GM19239 (cell line): ENCODE measurements at regions not wholly inside any gene's neighbourhood (a gene's known extent, or its start where the extent isn't known, plus 50 kb on each side); places are given as distances from the start of the nearest gene placed in this dataset.
A peak's percentile ranks its signal among the peaks of the same experiment; 100 is the strongest.
"Not testable (repeated sequence)": the region's sequence is repeated elsewhere in the genome, so short reads cannot be mapped to it uniquely, and the experiment has no call there.

ENCODE experiments used
- DNase-seq: peaks from one replicate; pipeline ENCODE4 v3.0.0; 2011; ENCODE audit warnings: low spot score; ENCODE audit not compliant: insufficient read length
- FAIRE-seq: peaks from 2 replicates; lab custom pipeline; 2011; peaks lifted over from hg19 to GRCh38; lab: Jason Lieb, UNC

DNA sequence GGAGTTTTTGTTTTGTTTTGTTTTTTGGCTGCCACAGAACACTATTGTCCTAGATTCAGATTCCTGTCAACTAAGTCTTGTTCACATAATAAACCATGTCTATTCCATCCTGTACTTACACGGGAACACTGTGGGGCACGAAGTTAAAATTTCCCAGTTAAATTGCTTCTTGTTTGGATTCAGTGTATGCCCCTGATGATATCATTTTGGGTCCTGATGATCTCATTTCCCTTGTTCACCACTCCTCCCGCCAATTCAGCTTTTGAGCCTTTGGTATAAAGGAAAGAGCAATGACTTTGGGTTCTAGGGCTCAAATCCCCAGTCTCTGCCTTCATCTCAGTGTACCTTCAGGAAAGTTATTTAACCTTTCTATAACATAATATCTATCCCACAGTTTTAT, 333.5 kb downstream of the FBXW7 start:
- no peak for DNase-seq
- no peak for FAIRE-seq

DNA sequence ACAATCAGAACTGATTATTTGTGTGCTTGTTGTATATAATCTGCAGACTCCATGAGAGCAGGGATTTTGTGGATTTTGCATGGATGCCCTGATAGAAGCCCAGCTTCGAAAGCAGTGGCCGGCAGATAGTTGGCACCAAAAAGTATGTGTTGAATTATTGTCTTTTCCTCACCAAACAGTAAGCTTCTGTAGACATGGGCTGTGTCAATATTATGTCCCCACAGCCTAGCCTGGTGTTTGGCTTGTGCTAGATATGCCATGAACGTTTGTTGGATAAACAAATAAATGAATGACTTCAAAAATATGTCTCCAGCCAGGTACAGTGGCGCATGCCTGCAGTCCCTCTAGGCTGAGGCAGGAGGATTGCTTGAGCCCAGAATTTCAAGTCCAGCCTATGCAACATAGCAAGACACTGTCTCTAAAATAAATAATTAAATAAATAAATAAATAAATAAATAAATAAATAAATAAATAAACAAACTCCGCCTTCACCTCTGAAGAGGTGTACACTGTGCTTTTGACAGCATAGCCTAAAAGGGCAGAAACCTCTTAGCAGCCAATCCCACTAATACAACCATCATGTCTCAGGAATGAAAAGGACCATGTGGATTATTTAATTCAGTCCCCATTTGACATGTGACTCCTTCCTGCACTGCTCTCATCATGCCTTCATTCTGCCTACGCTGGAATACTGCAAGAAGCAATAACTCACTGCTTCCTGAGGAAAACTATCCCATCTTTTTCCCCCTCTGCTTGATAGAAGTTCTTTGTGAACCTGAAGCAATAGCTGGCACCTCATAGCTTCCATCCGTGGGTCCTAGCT, 335.2 kb downstream of the FBXW7 start:
- FAIRE-seq (no peak), DNase-seq (no peak)

DNA sequence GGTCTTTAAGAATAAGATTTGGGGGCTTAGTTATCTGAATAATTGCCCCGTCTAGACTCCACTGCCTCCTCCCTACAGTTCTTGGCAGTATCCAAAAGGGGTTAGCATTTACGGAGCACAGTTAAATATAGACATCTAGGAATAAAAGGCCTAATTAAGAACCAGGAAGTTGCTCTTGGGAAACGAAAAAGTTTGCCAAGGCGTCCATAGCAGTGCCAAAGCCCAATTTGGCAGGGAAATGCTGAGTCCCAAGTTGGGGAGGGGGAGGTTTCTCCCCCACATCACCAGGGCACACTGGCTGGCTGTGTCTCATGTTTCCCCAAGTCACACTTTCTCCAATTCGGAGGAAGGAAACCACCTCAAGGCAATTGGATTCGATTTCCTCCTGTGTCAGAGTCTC, 338.7 kb downstream of the FBXW7 start:
- FAIRE-seq (no peak), DNase-seq (no peak)

DNA sequence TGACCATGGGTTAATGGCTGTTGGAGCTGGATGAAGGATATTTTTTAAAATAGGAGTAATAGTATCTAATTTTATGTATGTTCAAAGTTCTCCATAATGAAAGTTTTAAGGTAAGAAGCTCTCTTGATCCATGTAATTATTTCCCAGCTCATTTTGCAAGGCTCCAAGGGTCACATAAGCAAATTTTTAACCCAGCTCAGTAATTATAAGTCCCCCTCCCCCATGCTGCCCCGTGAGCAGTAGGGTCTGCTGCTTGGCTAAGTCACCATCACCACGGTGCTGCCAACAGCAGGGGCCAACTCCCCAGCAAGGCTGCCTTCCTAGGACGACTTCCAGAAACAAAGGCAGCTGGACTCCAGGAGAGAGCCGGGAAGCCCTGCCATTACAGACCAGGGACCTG, 340.0 kb downstream of the FBXW7 start:
- DNase-seq (no peak), FAIRE-seq (no peak)

DNA sequence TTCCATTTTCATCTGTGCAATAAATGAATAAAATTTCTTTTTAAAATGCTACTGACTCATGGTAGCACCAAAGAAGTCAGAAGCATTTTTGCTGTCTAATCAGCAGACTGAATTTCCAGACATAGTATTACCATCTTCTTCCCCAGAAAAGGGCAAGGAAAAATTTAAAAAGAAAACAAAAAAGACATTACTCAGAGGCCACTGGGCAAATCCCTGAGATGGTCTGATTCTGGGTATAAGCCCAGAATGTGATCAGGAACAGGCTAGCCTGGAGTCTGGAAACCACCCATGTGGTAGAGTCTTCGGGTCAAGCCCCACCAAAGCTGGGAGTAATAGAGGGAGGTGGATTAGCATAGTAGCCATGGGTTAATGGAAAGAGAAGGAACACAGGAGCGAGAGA, 342.8 kb downstream of the FBXW7 start:
- FAIRE-seq (no peak), DNase-seq (no peak)

DNA sequence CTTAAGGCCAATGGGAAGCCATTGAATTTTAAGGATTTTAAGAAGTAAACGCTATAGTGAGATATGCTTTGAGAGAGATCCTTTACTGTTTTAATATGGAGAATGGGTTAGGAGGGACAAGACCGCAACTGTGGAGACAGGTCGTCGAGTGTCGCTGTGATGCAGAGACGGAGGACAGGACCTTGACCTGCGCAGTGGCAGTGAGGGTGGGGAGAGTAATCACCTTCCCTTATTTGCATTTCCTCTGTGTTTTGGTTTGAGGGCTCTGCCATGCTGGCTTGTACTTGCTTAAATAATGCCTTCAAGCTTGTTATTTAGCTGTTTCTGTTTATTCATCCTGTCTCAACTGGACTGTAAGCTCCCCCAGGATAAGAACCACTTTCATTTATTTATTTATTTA, 345.0 kb downstream of the FBXW7 start:
- DNase-seq (no peak), FAIRE-seq (no peak)

DNA sequence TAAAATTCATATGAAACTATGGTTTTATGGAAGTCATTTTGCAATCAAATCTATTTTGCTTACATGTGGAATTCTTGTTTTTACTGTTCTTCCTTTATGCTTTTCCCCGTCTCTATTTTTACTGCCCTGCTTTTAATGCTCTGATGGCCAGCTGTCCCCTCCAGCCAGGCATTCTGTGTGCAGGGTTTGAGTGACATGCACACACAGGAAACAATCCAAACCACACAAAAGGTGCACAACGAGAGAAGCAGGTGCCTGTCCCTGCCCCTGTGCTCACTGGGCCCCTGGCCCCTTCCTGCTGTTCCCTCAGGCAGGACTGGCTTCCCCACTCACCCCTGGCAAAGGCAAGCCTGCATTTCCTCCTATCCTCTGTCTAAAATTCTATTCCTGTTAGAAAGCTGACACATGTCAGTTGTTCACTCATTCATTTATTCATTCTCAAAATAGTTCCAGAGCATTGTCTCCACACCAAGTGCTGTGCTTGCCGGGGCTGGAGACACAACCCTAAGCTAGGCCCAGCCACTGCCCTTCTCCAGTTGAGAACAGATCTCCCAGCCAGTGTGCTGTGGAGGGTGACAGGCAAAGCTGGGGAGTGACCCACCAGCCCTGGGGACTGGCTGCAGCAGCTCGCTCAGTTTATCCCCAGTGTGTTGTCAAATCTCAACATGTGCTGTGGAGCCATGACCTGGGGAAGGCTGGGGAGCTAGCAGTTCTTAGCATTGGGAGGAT, 346.3 kb downstream of the FBXW7 start:
- FAIRE-seq (peak; percentile 93), DNase-seq (peak; percentile 28)

DNA sequence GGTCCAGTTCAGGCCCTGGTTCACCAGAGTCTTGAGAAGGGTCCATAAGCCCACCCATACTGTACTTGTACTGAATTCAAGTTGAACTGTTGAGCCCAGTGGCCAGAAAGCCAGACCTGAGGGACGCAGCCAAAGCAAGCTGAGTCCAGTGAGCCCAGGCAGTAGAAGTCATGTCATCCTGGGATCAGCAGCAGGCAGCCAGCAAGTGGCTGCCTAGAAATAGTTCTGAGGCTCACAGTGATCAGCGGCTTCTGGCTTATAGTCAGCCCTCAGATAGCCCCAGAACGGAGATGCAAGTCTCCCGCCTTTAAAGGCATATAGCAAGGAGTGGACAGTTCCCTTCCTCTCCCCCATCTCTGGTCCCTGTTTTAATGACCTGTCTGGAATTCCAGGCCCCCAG, 347.1 kb downstream of the FBXW7 start:
- FAIRE-seq (no peak), DNase-seq (no peak)

DNA sequence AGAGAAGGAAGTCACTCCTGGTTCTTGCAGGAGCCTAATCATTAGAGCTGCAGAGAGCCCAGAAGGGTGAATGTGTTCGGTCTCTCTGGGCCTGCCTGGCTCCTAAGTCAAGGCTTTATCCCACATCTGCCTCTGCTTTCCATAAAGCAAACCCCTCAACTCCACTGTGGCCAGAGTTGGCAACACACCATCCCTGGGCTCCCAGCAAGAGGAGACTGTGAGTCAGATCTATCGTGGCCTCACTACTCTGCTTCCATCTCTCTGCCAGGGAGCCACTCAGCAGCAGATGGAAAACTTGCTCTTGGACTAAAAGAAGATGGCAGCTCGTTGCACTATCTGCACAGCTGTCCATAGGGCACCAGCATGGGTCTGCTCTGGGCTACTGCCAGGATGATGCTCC, 348.2 kb downstream of the FBXW7 start:
- DNase-seq (no peak), FAIRE-seq (no peak)

DNA sequence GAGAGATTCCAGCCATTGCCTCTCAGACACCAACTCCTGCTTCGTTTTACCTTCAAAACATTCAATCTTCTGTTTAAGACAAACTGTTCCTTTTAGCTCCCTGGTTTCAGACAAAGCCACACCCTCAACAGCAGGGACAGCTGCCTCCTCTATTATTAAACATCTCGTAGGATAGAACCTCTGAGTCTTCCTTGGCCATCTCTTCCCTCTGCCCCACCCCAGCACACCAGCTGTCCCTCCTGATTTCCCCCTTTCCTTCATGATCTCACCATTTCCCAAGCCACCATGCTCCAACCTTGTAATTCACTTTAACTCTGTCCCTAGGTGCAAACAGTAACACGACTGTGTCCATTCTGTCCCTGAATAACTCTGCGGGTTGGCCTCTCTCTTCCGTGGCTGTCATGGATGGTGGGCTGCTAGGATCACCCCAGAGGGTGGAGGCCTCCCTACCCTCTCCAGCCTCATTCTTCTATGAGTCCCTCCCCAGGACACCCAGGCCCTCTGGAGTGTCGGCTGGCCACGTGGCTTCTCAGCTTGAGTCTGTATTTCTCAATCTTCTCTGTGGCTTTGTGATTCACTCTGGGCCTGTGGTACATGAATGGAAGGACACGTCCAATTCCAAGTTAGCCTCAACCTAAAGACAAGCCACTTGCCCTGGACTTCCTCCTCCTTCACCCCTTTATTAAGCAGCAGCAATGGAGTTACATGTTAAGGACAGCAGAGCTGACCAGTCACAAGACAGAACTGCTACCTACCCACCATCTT, 349.9 kb downstream of the FBXW7 start:
- DNase-seq, result no peak
- no peak for FAIRE-seq

DNA sequence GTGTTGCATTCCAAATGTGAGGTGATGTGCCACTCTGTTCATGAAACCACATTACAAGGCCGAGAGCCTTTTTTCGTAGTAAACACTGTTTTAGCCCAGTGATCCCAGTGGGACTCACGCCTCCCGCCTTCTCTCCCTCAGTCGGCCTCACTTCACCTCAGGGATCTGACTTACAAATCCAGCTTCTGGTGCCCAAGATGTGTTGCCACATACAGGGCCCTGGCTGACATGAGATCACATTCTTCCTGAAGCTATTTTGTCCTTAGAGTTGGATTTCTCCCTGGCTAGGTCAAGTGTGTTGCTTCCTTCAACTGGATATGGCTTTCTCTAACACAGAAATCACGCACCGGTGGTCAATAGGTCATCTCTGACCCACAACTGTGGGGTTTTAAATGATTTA, 354.7 kb downstream of the FBXW7 start:
- FAIRE-seq, result no peak

DNA sequence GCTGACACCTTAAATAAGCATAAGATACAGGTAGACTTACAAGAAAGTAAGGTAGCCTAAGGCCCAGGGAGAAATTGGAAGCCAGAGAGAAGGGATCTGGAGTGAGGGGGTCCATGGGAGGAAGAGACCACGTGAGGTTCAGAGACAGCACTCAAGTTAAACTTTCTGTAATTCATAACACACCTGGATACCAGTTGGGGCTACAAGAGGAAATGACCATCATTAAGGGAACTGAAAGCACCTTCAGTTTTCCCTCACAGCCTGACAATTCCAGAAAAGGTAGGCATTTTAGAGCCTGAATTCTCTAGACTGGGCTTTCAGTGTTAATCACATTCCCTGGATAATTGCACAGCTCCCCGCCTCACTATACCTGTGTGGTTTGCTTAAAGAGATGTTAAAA, 355.5 kb downstream of the FBXW7 start:
- FAIRE-seq, result peak; percentile 26
- no peak for DNase-seq

More for the DNA sequence above, 354.7 kb downstream of the FBXW7 start:
- no peak for DNase-seq

DNA sequence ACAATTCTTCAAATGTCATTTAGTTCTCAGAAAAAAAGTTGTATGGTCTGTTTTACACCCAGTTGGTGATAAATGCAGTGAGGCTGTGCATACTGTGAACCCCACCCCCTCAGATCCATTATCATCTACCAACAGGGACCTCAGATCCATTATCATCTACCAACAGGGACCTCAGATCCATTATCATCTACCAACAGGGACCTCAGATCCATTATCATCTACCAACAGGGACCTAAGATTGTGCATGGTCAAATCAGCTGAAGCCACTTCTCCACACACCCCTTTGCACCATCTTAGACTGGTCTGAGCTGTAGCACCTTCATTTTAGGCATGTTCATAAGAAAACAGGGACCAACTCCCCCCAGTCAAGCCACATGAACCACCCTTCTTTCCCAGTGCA, 358.4 kb downstream of the FBXW7 start:
- not testable (repeated sequence) for FAIRE-seq

DNA sequence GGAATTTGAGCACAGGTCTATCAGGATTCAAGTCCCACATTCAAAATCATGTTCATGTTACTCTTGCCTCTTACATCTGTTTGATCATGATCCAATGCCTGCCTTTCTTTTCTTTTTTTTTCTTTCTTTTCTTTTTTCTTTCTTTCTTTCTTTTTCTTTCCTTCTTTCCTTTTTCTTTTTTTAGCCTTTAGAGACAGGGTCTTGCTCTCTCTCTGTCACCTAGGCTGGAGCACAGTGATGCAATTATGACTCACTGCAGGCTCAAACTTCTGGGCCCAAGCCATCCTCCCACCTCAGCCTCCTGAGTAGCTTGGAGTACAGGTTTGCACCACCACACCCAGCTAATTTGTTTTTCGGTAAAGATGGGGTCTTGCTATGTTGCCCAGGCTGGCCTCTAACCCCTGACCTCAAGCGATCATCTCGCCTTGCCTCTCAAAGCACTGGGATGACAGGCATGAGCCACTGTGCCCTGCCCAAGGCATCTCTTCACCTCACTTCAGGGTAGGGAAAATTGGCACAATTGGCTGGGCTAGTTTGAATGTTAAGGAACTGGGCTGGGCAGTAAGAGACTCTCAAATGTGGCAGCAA, 359.2 kb downstream of the FBXW7 start:
- FAIRE-seq, result no peak

More for the DNA sequence above, 358.4 kb downstream of the FBXW7 start:
- DNase-seq, result not testable (repeated sequence)

DNA sequence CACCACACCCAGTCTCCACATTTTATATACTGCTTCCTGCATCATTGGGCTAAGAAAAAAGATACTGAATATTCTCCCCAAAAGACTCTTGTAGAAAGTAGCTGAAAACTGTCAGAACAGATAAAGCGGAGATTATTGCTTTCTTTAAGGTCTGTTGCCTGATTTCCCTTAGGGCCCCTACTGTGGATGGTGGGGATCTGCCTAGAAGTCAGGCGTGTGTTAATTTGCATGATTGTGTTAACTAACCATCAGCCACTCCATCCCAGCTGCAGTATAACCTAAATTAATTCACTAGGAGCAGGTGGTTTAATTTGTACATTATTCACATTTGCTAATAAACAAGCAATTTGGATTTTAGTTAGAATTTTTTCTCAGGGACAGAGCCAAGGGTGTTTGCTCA, 360.3 kb downstream of the FBXW7 start:
- no peak for DNase-seq
- no peak for FAIRE-seq

More for the DNA sequence above, 359.2 kb downstream of the FBXW7 start:
- DNase-seq, result no peak

DNA sequence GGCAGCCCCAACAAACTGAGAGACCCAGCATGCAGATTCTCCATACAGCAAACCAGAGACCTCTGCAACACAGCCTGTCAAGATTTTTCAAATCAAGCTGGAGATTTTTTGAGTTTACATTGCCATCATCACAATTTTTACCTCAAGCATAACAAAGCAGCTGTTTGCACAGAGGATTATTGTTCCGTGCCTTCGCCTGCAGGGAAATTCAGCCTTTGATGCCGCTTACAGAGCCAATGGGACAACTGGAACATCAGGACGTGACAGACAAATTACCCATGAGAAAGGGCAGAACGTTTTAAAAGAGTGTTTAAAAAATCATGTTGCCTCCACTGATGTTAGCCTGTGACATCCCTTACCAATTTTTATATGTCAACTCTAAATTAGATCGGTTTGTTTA, 363.7 kb downstream of the FBXW7 start:
- DNase-seq (no peak), FAIRE-seq (no peak)

DNA sequence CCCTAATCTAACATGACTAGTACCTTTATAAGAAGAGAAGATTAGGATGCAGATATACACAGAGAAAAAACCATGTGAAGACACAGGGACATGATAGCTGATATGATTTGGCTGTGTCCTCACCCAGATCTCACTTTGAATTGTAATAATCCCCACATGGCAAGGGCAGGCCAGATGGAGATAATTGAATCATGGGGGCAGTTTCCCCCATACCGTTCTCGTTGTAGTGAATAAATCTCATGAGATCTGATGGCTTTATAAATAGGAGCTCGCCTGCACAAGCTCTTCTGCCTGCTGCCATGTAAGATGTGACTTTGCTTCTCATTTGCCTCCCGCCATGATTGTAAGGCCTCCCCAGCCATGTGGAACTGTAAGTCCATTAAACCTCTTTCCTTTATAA, 364.3 kb downstream of the FBXW7 start:
- FAIRE-seq (no peak), DNase-seq (no peak)

DNA sequence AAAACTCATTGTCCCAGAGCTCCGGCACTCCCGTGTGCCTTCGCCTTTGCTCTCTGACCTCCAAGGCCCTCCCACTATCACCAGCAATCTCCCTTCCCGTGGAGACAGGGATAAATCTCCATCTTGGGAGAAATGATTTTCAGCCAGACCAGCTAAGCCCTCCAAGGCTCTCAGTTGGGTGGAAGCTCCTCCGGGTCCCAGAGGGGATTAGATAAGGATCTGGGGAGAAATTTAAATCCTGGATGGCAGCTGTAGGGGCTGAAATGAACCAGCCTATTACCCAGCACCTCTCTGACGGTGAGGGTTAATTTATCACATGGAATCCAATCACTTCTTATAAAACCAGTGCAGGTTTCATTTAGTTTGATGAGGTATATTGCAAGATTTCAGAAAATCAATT, 366.2 kb downstream of the FBXW7 start:
- no peak for DNase-seq
- FAIRE-seq, result no peak

DNA sequence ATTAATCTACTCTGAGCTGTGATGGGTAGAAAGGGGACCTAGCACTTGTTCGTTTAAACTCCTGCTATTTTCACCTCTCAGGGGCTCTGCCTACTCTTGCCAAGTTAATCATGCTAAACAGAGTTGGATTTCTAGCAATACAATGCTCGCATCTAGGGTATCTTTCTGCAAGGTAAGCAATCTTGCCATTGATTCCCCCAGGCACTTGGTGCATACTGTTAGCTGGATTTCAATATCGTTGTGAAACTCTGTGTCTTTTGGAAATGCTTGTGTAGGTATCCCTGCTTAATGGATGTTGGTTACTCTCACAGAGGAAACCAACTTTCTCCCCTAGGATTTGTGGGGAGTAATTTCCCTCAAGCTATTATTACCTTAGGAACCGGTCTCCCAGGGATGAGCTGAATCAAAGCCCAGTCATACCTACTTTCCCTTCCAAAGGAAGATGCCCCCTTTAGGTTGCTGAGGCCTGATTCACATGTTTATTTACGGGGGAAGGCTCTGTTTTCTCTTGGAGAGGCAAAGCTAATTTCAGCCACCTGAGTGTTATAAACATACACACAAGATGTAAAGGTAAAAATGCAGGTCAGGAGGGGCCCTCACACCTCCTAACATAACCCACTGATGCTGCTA, 366.8 kb downstream of the FBXW7 start:
- FAIRE-seq (no peak), DNase-seq (no peak)

DNA sequence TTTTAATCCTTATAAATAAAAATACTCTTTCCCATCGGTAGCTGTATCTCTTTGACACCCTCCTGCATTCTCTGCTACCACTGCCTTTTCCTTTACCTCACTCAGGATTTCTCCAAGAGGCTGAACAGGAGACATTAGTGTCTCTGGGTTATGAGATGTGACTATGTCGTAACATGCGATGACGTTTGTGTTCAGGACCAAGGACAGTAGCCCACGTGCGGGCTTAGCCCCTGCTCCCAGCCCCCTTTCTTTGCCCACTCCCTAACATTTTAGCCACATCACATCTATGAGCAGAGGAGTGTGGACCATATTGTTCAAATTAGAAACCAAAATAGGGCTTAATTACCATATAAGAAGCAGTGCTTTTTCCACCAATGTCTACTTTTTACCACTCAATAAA, 369.3 kb downstream of the FBXW7 start:
- no peak for FAIRE-seq
- no peak for DNase-seq
